GM12878 (cell line): ENCODE measurements at regions not wholly inside any gene's neighbourhood (a gene's known extent, or its start where the extent isn't known, plus 50 kb on each side); places are given as distances from the start of the nearest gene placed in this dataset.

ENCODE experiments used
- ATAC-seq: fragments of 200-7000 bp; cut with Tn5 transposase; 3 replicates; pipeline ENCODE4 v1.9.1; 2020; ENCODE audit warnings: mild to moderate bottlenecking, moderate library complexity
- BruUV-seq: library from RNA; stranded (reverse); fragments of 400-500 nt; replicated peaks from 2 replicates; lab custom pipeline; 2021; lab: Mats Ljungman, UMichigan
- CTCF ChIA-PET: fragments of 300-600 bp; sonication (Branson Sonifier 250); formaldehyde crosslinking; extraction: SDS; loops from one replicate; lab custom pipeline; 2021; ENCODE audit warnings: inconsistent platforms; lab: Yijun Ruan, JAX
- POLR2A ChIA-PET: fragments of 350-600 bp; formaldehyde crosslinking; extraction: SDS; loops from one replicate; lab custom pipeline; 2021; ENCODE audit warnings: inconsistent platforms; lab: Charles Lee
- RAD21 ChIA-PET: fragments of 300-600 bp; sonication (Branson Sonifier 250); formaldehyde crosslinking; loops from one replicate; lab custom pipeline; 2023; ENCODE audit warnings: antibody characterized with exemption; ENCODE audit not compliant: unreplicated experiment; lab: Charles Lee
- SMC1A ChIA-PET: fragments of 300-600 bp; sonication (Branson Sonifier 250); formaldehyde crosslinking; loops from one replicate; lab custom pipeline; 2023; ENCODE audit not compliant: unreplicated experiment, uncharacterized antibody; lab: Charles Lee
- DNase-seq: peaks from one replicate; pipeline ENCODE4 v3.0.0-alpha.2; 2011; ENCODE audit warnings: low read depth, low spot score
- FAIRE-seq: peaks from 3 replicates; lab custom pipeline; 2011; peaks lifted over from hg19 to GRCh38; lab: Jason Lieb, UNC
- H2AFZ ChIP-seq: 2 replicates; pipeline ENCODE4 v1.6.0; 2011; ENCODE audit warnings: low read depth, low read length, control low read depth; ENCODE audit not compliant: control insufficient read depth
- H3K27ac ChIP-seq: 2 replicates; pipeline ENCODE4 v1.5.1; 2011; ENCODE audit warnings: control low read depth; ENCODE audit not compliant: control insufficient read depth, insufficient read depth
- H3K27me3 ChIP-seq, 2 experiments: replicated peaks in 1 of 2; 2 replicates each; pipeline versions ENCODE4 v1.6.0 to v1.6.1; 2011; ENCODE audit warnings: low read length in 1 of 2; ENCODE audit not compliant: control insufficient read depth in 2 of 2, insufficient read depth in 2 of 2
- H3K36me3 ChIP-seq, 2 experiments: 2 replicates each; pipeline ENCODE4 v1.5.1; 2011; ENCODE audit warnings: low read length in 1 of 2; ENCODE audit not compliant: control insufficient read depth in 2 of 2, insufficient read depth in 2 of 2
- H3K4me1 ChIP-seq: 2 replicates; pipeline ENCODE4 v1.6.1; 2011; ENCODE audit warnings: mild to moderate bottlenecking, low read length, moderate library complexity, mixed read lengths; ENCODE audit not compliant: control insufficient read depth, insufficient read depth
- H3K4me2 ChIP-seq: 2 replicates; pipeline ENCODE4 v1.6.0; 2011; ENCODE audit warnings: control low read depth; ENCODE audit not compliant: control insufficient read depth, insufficient read depth
- H3K4me3 ChIP-seq: fragments of 200-600 bp; sonication (generic); 2 replicates; pipeline ENCODE4 v1.5.1; 2016
- H3K79me2 ChIP-seq: 2 replicates; pipeline ENCODE4 v1.6.0; 2011; ENCODE audit warnings: low read length; ENCODE audit not compliant: control insufficient read depth, insufficient read depth
- H3K9ac ChIP-seq: 2 replicates; pipeline ENCODE4 v1.8.0; 2011; ENCODE audit warnings: low read length, control low read depth, mixed read lengths; ENCODE audit not compliant: control insufficient read depth, insufficient read depth
- H3K9me3 ChIP-seq: replicated peaks from 3 replicates; pipeline ENCODE4 v1.5.1; 2011; ENCODE audit warnings: mild to moderate bottlenecking, low read length; ENCODE audit not compliant: control insufficient read depth, insufficient read depth
- H4K20me1 ChIP-seq: 2 replicates; pipeline ENCODE4 v1.6.0; 2011; ENCODE audit not compliant: control insufficient read depth, insufficient read depth
- BCL11A ChIP-seq: IDR thresholded peaks from 2 replicates; pipeline ENCODE4 v1.6.1; 2011; ENCODE audit warnings: low read depth, low read length
- CEBPB ChIP-seq, 2 experiments: fragments of 150-350 bp in 1 of 2; IDR thresholded peaks; 2 replicates each; pipeline ENCODE4 v1.6.1; 2012 to 2014; ENCODE audit warnings: low read depth in 2 of 2, low read length in 2 of 2, borderline replicate concordance in 1 of 2, inconsistent platforms in 1 of 2
- CREB1 ChIP-seq: IDR thresholded peaks from 2 replicates; pipeline ENCODE4 v1.6.1; 2012; ENCODE audit warnings: low read depth, mild to moderate bottlenecking, inconsistent platforms
- HDAC6 ChIP-seq: fragments of 200-600 bp; sonication (generic); IDR thresholded peaks from one replicate; pipeline ENCODE4 v1.8.0; 2017; ENCODE audit warnings: antibody characterized with exemption; ENCODE audit not compliant: unreplicated experiment
- IRF5 ChIP-seq: fragments of 450-650 bp; IDR thresholded peaks from 2 replicates; pipeline ENCODE4 v1.6.1; 2017; ENCODE audit warnings: borderline replicate concordance
- MTA2 ChIP-seq: fragments of 450-650 bp; IDR thresholded peaks from 2 replicates; pipeline ENCODE4 v1.6.1; 2016; ENCODE audit warnings: low read depth, mild to moderate bottlenecking, moderate library complexity
- MTA3 ChIP-seq: IDR thresholded peaks from 2 replicates; pipeline ENCODE4 v1.6.1; 2012; ENCODE audit warnings: low read length, inconsistent platforms, borderline replicate concordance
- NR2C2 ChIP-seq: IDR thresholded peaks from 2 replicates; pipeline ENCODE4 v1.6.1; 2011; ENCODE audit warnings: borderline replicate concordance, low read depth; ENCODE audit not compliant: control insufficient read depth, insufficient read length
- PKNOX1 ChIP-seq: fragments of 450-650 bp; IDR thresholded peaks from 2 replicates; pipeline ENCODE4 v1.6.1; 2016; ENCODE audit warnings: mild to moderate bottlenecking
- RFX5 ChIP-seq: IDR thresholded peaks from 2 replicates; pipeline ENCODE4 v1.6.1; 2011; ENCODE audit warnings: low read depth, low read length, improper control_type of control experiment
- SUPT20H ChIP-seq: IDR thresholded peaks from 2 replicates; pipeline ENCODE4 v1.6.1; 2011; ENCODE audit warnings: low read depth, mild to moderate bottlenecking, low read length, moderate library complexity, borderline replicate concordance; ENCODE audit not compliant: control insufficient read depth
- TAF1 ChIP-seq: IDR thresholded peaks from 2 replicates; pipeline ENCODE4 v1.6.1; 2011; ENCODE audit warnings: mild to moderate bottlenecking, low read depth, low read length, borderline replicate concordance
- ZBTB33 ChIP-seq: fragments of 450-650 bp; IDR thresholded peaks from 2 replicates; pipeline ENCODE4 v1.6.1; 2017; ENCODE audit warnings: mild to moderate bottlenecking
- ZNF687 ChIP-seq: fragments of 450-650 bp; IDR thresholded peaks from 2 replicates; pipeline ENCODE4 v1.6.1; 2017; ENCODE audit warnings: mild to moderate bottlenecking, moderate library complexity
- WGBS: methylation state at CpG from one replicate; pipeline ENCODE4 v1.1.6; 2016; ENCODE audit warnings: low lambda C conversion rate; ENCODE audit not compliant: insufficient replicate concordance, insufficient coverage; ENCODE audit errors: missing lambda C conversion rate; 5-methylcytosine and 5-hydroxymethylcytosine counted together
- in situ Hi-C: fragments of 300-500 bp; cut with MboI; formaldehyde crosslinking; loops from 9 replicates; pipeline ENCODE4 v1.14.3; 2018; ENCODE audit warnings: mixed read lengths
- intact Hi-C: fragments of 100-400 bp; cut with micrococcal nuclease; formaldehyde crosslinking; loops from one replicate; pipeline ENCODE4 v1.14.2; 2022; ENCODE audit not compliant: unreplicated experiment

- in situ Hi-C loops (no loop called here), intact Hi-C loops (no loop called here)
- Histone ChIP-seq H3K27me3 (no peaks in the 10 kb centered on the region), H3K9ac (no peak overlapping the region), H2AFZ (no peak overlapping the region), H3K36me3 (no peaks in the 10 kb centered on the region), H3K27ac (no peak overlapping the region), H3K4me1 (no peaks in the 10 kb centered on the region), H3K4me2 (no peak overlapping the region), H3K79me2 (no peaks in the 10 kb centered on the region), H3K4me3 (no peak overlapping the region), H3K9me3 (no peaks in the 10 kb centered on the region), H4K20me1 (no peaks in the 10 kb centered on the region)
- CTCF ChIA-PET = no interaction called here
- SMC1A ChIA-PET = no interaction called here
- BruUV-seq = no TSS peak
- FAIRE-seq (no peak), DNase-seq (no peak)
- POLR2A ChIA-PET = no interaction called here
- no peak for TF ChIP-seq CEBPB (IDR thresholded peaks at IDR 0.05; ENCODE audit: borderline replicate concordance in 1 of 2, low read depth in 2 of 2, low read length in 2 of 2)
- TF ChIP-seq PKNOX1 = no peak
- no peak for TF ChIP-seq TAF1
- TF ChIP-seq HDAC6 = no peak
- TF ChIP-seq MTA2 = no peak
- no peak for TF ChIP-seq ZBTB33
- TF ChIP-seq NR2C2 = no peak
- no peak for TF ChIP-seq MTA3
- TF ChIP-seq IRF5 = no peak
- TF ChIP-seq ZNF687 = no peak
- TF ChIP-seq CREB1 = no peak
- no peak for TF ChIP-seq RFX5
- no peak for TF ChIP-seq BCL11A
- TF ChIP-seq SUPT20H = no peak
- TF ChIP-seq, all 136 proteins: peak for 0
- no peak for ATAC-seq
- RAD21 ChIA-PET = no interaction called here
- WGBS = 4% methylated on average over 1 of the region's 1 CpG
Observed at GRCh38 chr6:140401761-140402160, 1027.3 kb upstream of the CITED2 start.
